Spinal cord (tissue), 9 donors: ENCODE measurements at regions not wholly inside any gene's neighbourhood (a gene's known extent, or its start where the extent isn't known, plus 50 kb on each side); places are given as distances from the start of the nearest gene placed in this dataset.
A peak's percentile ranks its signal among the peaks of the same experiment; 100 is the strongest.

Experiments
- DNase-seq, 6 donors: peaks; one replicate each; pipeline versions ENCODE4 v3.0.0 to v3.0.0-alpha.2; 2013 to 2015; ENCODE audit warnings: low spot score in 6 of 6, low read depth in 4 of 6
- H3K27ac ChIP-seq: one replicate; pipeline ENCODE4 v1.5.1; 2013; ENCODE audit warnings: low read depth, low read length, control low read depth
- H3K27me3 ChIP-seq: one replicate; pipeline ENCODE4 v1.6.1; 2013; ENCODE audit warnings: low read length; ENCODE audit not compliant: control insufficient read depth, insufficient read depth
- H3K36me3 ChIP-seq: one replicate; pipeline ENCODE4 v1.6.1; 2013; ENCODE audit warnings: low read length; ENCODE audit not compliant: control insufficient read depth, insufficient read depth
- H3K4me1 ChIP-seq: one replicate; pipeline ENCODE4 v1.6.1; 2013; ENCODE audit warnings: low read length; ENCODE audit not compliant: control insufficient read depth, insufficient read depth
- H3K4me3 ChIP-seq: one replicate; pipeline ENCODE4 v1.5.1; 2013; ENCODE audit warnings: low read depth, low read length, control low read depth
- H3K9me3 ChIP-seq: one replicate; pipeline ENCODE4 v1.6.1; 2013; ENCODE audit warnings: low read length; ENCODE audit not compliant: control insufficient read depth, insufficient read depth
- WGBS: methylation state at CpG from one replicate; pipeline ENCODE4 v1.1.5; 2013; ENCODE audit warnings: missing lambda C conversion rate; ENCODE audit not compliant: insufficient coverage; 5-methylcytosine and 5-hydroxymethylcytosine counted together
- donor health status: healthy.

DNA sequence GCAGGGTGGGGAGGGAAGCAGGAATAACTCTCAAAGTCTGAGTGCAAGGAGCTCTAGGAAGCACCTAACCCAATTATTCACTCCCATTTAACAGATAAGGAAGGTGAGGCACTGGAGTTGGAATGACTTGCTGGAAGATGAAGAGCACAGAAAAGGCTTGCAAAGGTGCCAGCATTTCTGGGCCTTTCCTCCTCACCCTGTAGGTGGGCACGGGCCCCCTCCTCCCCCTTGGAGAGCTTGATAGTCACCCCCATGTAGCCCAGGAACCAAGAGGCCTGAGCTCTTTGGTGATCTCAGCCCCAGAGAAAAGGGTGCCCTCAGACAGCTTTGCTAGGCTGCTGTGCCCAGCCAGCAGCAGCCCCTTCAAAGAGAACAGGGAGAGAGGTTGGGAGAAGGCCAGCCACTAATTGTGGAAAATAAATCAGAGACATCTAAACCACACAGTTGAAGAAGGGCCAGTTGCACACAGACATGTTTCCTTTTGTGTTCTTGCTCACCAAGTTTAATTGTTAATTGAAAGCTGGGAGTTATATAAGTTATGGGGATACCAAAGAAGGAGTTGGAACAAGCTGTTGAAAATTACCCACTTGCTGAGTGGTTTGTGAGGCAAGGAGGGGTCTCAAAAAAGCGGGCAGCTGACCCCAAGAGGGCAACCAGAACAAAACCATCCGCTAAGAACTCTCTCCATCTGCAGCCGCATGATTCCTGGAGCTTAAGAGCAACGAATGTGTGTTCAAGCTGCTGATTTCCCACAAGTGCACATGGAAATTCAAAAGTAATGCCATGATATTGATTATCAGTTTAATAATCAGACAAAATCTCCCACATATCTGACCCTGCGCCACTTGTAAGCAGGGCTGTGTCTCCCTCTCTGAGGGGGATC, 77.0 kb downstream of the MRPL14 start:
- H3K9me3 ChIP-seq: no peaks in the 10 kb centered on the region
- peak in 2 of 6 donors; percentile 80 to 83 for DNase-seq
- H3K4me1 ChIP-seq: peaks cover 79% of the 10 kb centered on the region
- peak overlapping the region; percentile 64 for H3K27ac ChIP-seq
- no peak overlapping the region for H3K4me3 ChIP-seq
- no peaks in the 10 kb centered on the region for H3K27me3 ChIP-seq
- no peaks in the 10 kb centered on the region for H3K36me3 ChIP-seq
- WGBS: 0% methylated on average over 1 of the region's 6 CpGs

DNA sequence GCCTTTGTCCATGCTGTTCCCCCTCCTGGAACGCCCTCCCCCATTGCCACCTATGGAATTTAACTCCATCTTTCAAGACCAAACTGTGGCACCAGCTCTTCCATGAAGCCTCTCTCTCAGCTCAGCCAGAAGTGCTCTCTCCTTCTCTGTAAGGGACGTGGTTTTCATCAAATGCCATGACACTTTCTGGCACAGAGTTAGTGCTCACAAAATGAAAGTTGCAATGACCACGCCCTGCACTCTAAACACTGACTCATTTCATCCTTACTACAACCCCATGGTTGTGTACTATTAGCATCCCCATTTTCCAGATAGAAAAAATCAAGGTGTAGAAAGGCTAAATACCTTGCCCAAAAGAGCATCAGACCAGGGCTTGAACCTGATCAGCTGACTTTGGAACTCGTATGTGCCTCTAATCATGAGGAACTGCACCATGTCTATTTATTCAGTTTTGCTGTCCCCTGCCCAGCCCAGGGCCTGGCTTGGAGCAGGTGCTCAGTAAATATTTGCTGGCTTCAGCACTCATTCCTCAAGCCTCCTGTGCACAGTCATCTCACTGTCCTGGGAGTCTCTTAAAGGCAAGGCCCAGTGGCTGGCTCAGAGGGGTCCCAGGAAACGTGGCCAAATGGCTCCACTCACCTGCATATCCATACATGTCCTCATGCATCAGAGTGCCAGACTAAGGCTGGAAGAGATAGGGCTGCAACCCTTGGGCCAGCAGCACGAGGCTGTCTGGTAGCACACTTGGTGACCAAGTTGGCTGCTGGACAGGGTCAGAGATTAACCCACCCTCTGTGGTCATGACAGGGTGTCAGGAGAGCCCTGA, 77.9 kb downstream of the MRPL14 start:
- Histone ChIP-seq H3K36me3 (no peaks in the 10 kb centered on the region), H3K4me1 (peaks cover 74% of the 10 kb centered on the region), H3K27ac (peak overlapping the region; percentile 64), H3K27me3 (no peaks in the 10 kb centered on the region), H3K9me3 (no peaks in the 10 kb centered on the region), H3K4me3 (no peak overlapping the region)
- 61% methylated on average over 5 of the region's 6 CpGs for WGBS
- DNase-seq: no peak

DNA sequence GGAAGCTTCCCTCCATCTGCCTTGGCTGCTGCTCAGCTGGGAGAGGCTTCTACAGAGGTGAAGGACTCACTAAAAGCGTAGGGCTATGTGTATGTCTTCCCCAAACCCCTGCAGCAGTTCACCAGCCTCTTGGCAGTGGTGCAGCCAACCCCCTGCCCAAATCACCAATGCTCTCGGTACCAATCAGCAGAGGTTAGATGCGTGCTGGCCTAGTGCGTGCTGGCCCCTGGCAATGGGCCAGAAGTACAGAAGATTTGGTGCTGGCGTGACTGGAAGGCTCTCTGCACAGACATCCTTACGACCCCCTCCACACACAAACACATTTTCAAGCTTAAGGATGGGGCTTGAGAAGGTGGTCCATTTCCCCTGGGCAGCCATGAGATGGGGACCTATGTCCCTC, 79.0 kb downstream of the MRPL14 start:
- no peak for DNase-seq
- H3K4me3 ChIP-seq: no peak overlapping the region
- WGBS: 81% methylated on average over 3 of the region's 6 CpGs

DNA sequence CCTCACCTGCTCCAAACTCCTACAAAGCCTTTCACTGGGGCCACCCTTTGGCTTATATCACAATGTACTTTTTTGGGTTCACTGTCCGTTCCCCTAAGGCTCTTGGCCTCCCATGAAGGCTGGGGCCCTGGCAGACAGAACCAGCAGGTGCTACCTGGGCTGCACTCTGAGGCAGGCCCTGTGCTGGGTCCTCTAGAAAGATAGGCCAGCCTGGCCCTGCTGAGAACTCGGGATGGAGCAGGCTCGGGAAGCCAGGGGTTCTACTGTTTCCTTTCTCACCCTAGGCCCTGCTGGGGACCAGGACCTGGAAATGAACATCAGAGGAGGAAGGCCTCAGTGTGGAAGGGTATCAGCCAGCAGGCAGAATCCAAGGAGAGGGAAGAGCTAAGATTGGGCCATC, 79.5 kb downstream of the MRPL14 start:
- Histone ChIP-seq H3K4me3 (no peak overlapping the region), H3K4me1 (peaks cover 81% of the 10 kb centered on the region), H3K36me3 (no peaks in the 10 kb centered on the region), H3K9me3 (no peaks in the 10 kb centered on the region), H3K27me3 (no peaks in the 10 kb centered on the region), H3K27ac (no peak overlapping the region)
- WGBS: 94% methylated on average over 3 of the region's 3 CpGs
- no peak for DNase-seq

More for the DNA sequence above, 79.0 kb downstream of the MRPL14 start:
- Histone ChIP-seq H3K9me3 (no peaks in the 10 kb centered on the region), H3K36me3 (no peaks in the 10 kb centered on the region), H3K27me3 (no peaks in the 10 kb centered on the region), H3K4me1 (peaks cover 81% of the 10 kb centered on the region), H3K27ac (no peak overlapping the region)

DNA sequence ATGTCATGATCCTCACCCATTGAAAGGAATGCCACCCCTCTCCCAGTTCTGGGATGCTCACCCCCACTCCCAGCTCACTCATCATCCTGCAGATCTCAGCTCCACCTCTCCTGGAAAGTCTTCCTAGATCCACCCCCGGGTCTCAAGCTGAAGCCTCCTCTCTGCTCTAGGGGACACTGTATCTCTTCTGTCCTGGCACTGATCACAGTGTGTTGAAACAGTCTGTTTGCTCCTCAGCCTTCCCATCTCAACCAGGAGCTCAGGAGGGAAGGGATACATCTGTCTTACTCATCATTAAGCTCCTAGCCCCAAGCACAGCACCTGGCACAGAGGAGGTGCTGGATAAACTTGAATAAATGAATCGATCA, 80.1 kb downstream of the MRPL14 start:
- 83% methylated on average over 2 of the region's 2 CpGs for WGBS
- no peak overlapping the region for H3K4me3 ChIP-seq
- H3K27me3 ChIP-seq: no peaks in the 10 kb centered on the region
- H3K36me3 ChIP-seq: no peaks in the 10 kb centered on the region
- H3K4me1 ChIP-seq: peaks cover 79% of the 10 kb centered on the region
- DNase-seq: no peak
- H3K27ac ChIP-seq: no peak overlapping the region
- no peaks in the 10 kb centered on the region for H3K9me3 ChIP-seq

DNA sequence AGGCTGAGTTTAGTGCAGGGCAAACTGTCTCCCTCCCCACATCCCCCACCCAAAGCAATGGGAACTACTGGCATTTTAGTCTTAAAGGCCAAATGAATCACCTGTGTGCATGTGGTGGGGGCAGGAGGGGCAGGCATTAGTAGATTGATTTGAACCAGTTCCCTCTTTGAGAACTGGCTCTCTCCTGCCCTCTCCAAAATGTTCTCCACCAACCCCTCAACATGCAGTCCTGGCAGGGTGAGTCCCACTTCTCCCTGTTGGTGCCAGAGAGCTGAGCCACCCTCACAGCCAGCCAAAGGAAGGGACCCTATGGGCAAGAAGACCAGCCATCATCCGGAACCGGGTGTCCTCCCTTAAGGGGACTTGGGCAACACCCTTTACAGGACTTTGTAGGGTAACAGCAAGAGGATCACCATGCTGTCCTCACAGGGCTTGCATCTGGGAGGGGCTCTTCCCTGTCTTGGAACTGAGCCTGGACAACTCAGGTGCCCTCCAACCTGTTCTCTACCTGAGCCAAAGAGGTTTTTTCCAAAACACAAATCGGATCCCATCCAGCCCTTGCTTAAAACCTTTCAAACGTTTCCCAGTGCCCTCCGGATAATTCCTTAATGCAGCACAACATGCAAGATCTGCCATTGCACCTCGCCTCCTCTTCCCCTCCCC, 80.6 kb downstream of the MRPL14 start:
- H3K4me3 ChIP-seq: no peak overlapping the region
- no peaks in the 10 kb centered on the region for H3K36me3 ChIP-seq
- WGBS: 80% methylated on average over 6 of the region's 6 CpGs
- H3K27ac ChIP-seq: no peak overlapping the region
- no peaks in the 10 kb centered on the region for H3K9me3 ChIP-seq
- H3K4me1 ChIP-seq: peaks cover 74% of the 10 kb centered on the region
- DNase-seq: no peak
- H3K27me3 ChIP-seq: no peaks in the 10 kb centered on the region

DNA sequence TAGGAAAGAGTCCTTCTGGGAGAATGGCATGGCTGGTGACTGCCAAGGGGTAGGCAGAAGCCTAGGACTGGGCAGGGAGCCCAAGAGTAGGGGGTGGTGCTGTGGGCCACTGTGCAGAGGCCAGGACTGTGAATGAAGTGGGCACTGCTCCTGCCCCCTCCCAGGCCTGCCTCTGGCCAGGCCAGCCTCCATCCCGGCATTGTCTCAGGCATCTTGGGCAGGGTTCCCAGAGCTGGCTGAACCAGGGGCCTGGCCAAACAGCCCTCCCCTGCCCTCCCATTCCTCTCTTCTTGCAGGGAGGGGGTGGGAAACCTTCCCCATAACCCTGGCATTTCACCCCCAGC, 81.6 kb downstream of the MRPL14 start:
- H3K9me3 ChIP-seq: no peaks in the 10 kb centered on the region
- H3K27ac ChIP-seq: peak overlapping the region; percentile 57
- no peak overlapping the region for H3K4me3 ChIP-seq
- H3K36me3 ChIP-seq: no peaks in the 10 kb centered on the region
- H3K27me3 ChIP-seq: no peaks in the 10 kb centered on the region
- peaks cover 69% of the 10 kb centered on the region for H3K4me1 ChIP-seq
- no CpG with 5 or more reads among the region's 1 CpG for WGBS
- peak in 5 of 6 donors; percentile 60 to 94 (median 81) for DNase-seq

DNA sequence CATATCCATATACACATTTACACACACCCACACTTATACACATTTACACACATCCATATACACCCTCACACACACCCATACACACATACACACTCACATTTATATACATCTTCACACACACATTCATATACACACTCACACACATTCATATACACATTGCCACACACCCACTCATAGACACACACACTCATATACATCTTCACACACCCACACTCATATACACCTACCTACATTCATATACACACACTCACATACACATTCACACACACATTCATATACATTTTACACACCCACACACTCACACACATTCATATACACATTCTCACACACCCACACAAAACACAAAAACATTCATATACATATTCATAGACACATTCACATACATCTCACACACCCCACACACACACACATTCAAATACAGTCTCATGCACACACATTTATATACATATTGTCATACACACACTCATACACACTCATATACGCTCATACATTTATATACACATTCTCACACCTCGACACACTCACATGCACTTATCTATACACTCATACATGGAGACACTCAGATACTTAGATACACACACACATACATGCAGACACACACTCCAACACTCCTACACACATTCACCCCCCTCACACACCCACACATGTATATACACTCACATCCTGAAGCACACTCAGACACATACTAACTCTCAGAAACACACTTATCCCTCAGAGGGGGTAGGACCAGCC, 82.1 kb downstream of the MRPL14 start:
- DNase-seq: no peak
- H3K9me3 ChIP-seq: no peaks in the 10 kb centered on the region
- H3K4me3 ChIP-seq: no peak overlapping the region
- H3K27me3 ChIP-seq: no peaks in the 10 kb centered on the region
- H3K4me1 ChIP-seq: peaks cover 64% of the 10 kb centered on the region
- peak overlapping the region; percentile 57 for H3K27ac ChIP-seq
- H3K36me3 ChIP-seq: no peaks in the 10 kb centered on the region
- 94% methylated on average over 2 of the region's 2 CpGs for WGBS

DNA sequence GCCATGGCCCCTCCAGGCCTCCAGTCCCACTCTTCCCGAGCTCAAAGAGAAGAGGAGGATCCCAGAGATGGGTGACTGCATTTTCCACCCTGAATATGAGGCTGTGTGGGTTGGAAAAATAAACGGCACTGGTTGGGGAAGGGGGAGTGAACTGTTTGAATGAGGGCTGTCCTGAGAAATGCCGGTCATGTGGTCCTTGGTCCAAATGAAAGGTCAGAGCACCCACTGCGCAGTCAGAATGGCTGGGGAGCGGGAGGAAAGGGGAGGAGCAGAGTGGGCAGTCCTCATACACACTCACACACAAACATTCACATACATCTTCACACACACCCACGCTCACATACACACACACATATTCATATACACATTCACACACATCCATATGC, 83.1 kb downstream of the MRPL14 start:
- Histone ChIP-seq H3K27ac (peak overlapping the region; percentile 88), H3K36me3 (no peaks in the 10 kb centered on the region), H3K4me3 (no peak overlapping the region), H3K27me3 (no peaks in the 10 kb centered on the region), H3K4me1 (peaks cover 58% of the 10 kb centered on the region), H3K9me3 (no peaks in the 10 kb centered on the region)
- peak in 1 of 6 donors; percentile 65 for DNase-seq
- WGBS: 49% methylated on average over 2 of the region's 6 CpGs
